HUES64 (cell line): ENCODE measurements at regions not wholly inside any gene's neighbourhood (a gene's known extent, or its start where the extent isn't known, plus 50 kb on each side); places are given as distances from the start of the nearest gene placed in this dataset.

Experiments used
- H3K27ac ChIP-seq: 2 replicates; pipeline ENCODE4 v1.7.0; 2013; ENCODE audit warnings: low read depth, low read length, inconsistent platforms
- H3K27me3 ChIP-seq: 2 replicates; pipeline ENCODE4 v1.6.1; 2013; ENCODE audit warnings: mild to moderate bottlenecking, low read length; ENCODE audit not compliant: insufficient read depth
- H3K36me3 ChIP-seq: 2 replicates; pipeline ENCODE4 v1.6.1; 2013; ENCODE audit warnings: mild to moderate bottlenecking, low read length; ENCODE audit not compliant: insufficient read depth
- H3K4me1 ChIP-seq: 2 replicates; pipeline ENCODE4 v1.6.1; 2013; ENCODE audit warnings: mild to moderate bottlenecking, low read length, moderate library complexity; ENCODE audit not compliant: insufficient read depth
- H3K4me3 ChIP-seq: 2 replicates; pipeline ENCODE4 v1.5.1; 2013; ENCODE audit warnings: mild to moderate bottlenecking, low read length, moderate library complexity
- H3K9ac ChIP-seq: 2 replicates; pipeline ENCODE4 v1.6.1; 2013; ENCODE audit warnings: mild to moderate bottlenecking, low read depth, low read length
- H3K9me3 ChIP-seq: 2 replicates; pipeline ENCODE4 v1.6.1; 2013; ENCODE audit warnings: low read depth, low read length; ENCODE audit not compliant: insufficient read depth
- WGBS: fragments of 150-250, 120-280 bp; methylation state at CpG from one replicate; pipeline ENCODE4 v1.1.7; 2013; ENCODE audit warnings: missing lambda C conversion rate; 5-methylcytosine and 5-hydroxymethylcytosine counted together

GRCh38 chr2:60400462-60401246 is 152.8 kb downstream of the BCL11A start:
- no peak overlapping the region for H3K9ac ChIP-seq
- H3K4me1 ChIP-seq: peaks cover 7% of the 10 kb centered on the region; the same call in 1 of the 2 replicates
- 95% methylated on average over 7 of the region's 7 CpGs for WGBS
- H3K4me3 ChIP-seq: no peak overlapping the region
- H3K27ac ChIP-seq: no peak overlapping the region
- no peaks in the 10 kb centered on the region for H3K27me3 ChIP-seq
- no peaks in the 10 kb centered on the region for H3K36me3 ChIP-seq
- no peaks in the 10 kb centered on the region for H3K9me3 ChIP-seq

GRCh38 chr2:60394463-60394862 is 159.0 kb downstream of the BCL11A start:
- Histone ChIP-seq H3K4me3 (no peak overlapping the region), H3K4me1 (peaks cover 5% of the 10 kb centered on the region; the same call in 1 of the 2 replicates), H3K9ac (no peak overlapping the region), H3K9me3 (no peaks in the 10 kb centered on the region), H3K27me3 (no peaks in the 10 kb centered on the region), H3K27ac (no peak overlapping the region), H3K36me3 (no peaks in the 10 kb centered on the region)
- WGBS: 86% methylated on average over 1 of the region's 2 CpGs

- Histone ChIP-seq H3K27ac (no peak overlapping the region), H3K9me3 (no peaks in the 10 kb centered on the region), H3K9ac (no peak overlapping the region), H3K4me1 (peaks cover 5% of the 10 kb centered on the region; the same call in 1 of the 2 replicates), H3K36me3 (no peaks in the 10 kb centered on the region), H3K4me3 (no peak overlapping the region), H3K27me3 (no peaks in the 10 kb centered on the region)
- WGBS: 88% methylated on average over 7 of the region's 7 CpGs
These were observed 161.6 kb downstream of the BCL11A start for GRCh38 chr2:60391649-60392375.

GRCh38 chr2:60391230-60391629 is 162.2 kb downstream of the BCL11A start:
- no peaks in the 10 kb centered on the region for H3K9me3 ChIP-seq
- H3K4me1 ChIP-seq: peaks cover 5% of the 10 kb centered on the region; the same call in 1 of the 2 replicates
- H3K4me3 ChIP-seq: no peak overlapping the region
- WGBS: 90% methylated on average over 6 of the region's 6 CpGs
- H3K27me3 ChIP-seq: no peaks in the 10 kb centered on the region
- no peak overlapping the region for H3K9ac ChIP-seq
- H3K36me3 ChIP-seq: no peaks in the 10 kb centered on the region
- H3K27ac ChIP-seq: no peak overlapping the region

GRCh38 chr2:60386436-60386835 is 167.0 kb downstream of the BCL11A start:
- no peak overlapping the region for H3K9ac ChIP-seq
- H3K4me1 ChIP-seq: peaks cover 9% of the 10 kb centered on the region
- no peaks in the 10 kb centered on the region for H3K36me3 ChIP-seq
- no peaks in the 10 kb centered on the region for H3K9me3 ChIP-seq
- 100% methylated on average over 2 of the region's 2 CpGs for WGBS
- no peak overlapping the region for H3K4me3 ChIP-seq
- H3K27me3 ChIP-seq: no peaks in the 10 kb centered on the region
- no peak overlapping the region for H3K27ac ChIP-seq

GRCh38 chr2:60385648-60386047 is 167.8 kb downstream of the BCL11A start:
- no peak overlapping the region for H3K4me3 ChIP-seq
- H3K27ac ChIP-seq: no peak overlapping the region
- H3K9me3 ChIP-seq: no peaks in the 10 kb centered on the region
- H3K27me3 ChIP-seq: no peaks in the 10 kb centered on the region
- H3K9ac ChIP-seq: no peak overlapping the region
- no peaks in the 10 kb centered on the region for H3K36me3 ChIP-seq
- peaks cover 9% of the 10 kb centered on the region for H3K4me1 ChIP-seq
- 97% methylated on average over 5 of the region's 5 CpGs for WGBS

- Histone ChIP-seq H3K9ac (no peak overlapping the region), H3K4me1 (peaks cover 9% of the 10 kb centered on the region), H3K36me3 (no peaks in the 10 kb centered on the region), H3K27me3 (no peaks in the 10 kb centered on the region), H3K4me3 (no peak overlapping the region), H3K27ac (no peak overlapping the region), H3K9me3 (no peaks in the 10 kb centered on the region)
- WGBS: 73% methylated on average over 6 of the region's 6 CpGs
These were observed 169.9 kb downstream of the BCL11A start for GRCh38 chr2:60383401-60384143.

- peaks cover 12% of the 10 kb centered on the region for H3K4me1 ChIP-seq
- no peak overlapping the region for H3K27ac ChIP-seq
- WGBS: 91% methylated on average over 2 of the region's 2 CpGs
- no peak overlapping the region for H3K4me3 ChIP-seq
- no peaks in the 10 kb centered on the region for H3K9me3 ChIP-seq
- H3K9ac ChIP-seq: no peak overlapping the region
- no peaks in the 10 kb centered on the region for H3K36me3 ChIP-seq
- H3K27me3 ChIP-seq: no peaks in the 10 kb centered on the region
These were observed 173.0 kb downstream of the BCL11A start for GRCh38 chr2:60380411-60380810.

GRCh38 chr2:60379684-60380083 is 173.8 kb downstream of the BCL11A start:
- Histone ChIP-seq H3K9ac (no peak overlapping the region), H3K4me1 (peaks cover 15% of the 10 kb centered on the region), H3K36me3 (no peaks in the 10 kb centered on the region), H3K4me3 (no peak overlapping the region), H3K27me3 (no peaks in the 10 kb centered on the region), H3K27ac (no peak overlapping the region), H3K9me3 (no peaks in the 10 kb centered on the region)
- 82% methylated on average over 2 of the region's 2 CpGs for WGBS

GRCh38 chr2:60379216-60379615 is 174.2 kb downstream of the BCL11A start:
- Histone ChIP-seq H3K4me1 (peaks cover 15% of the 10 kb centered on the region), H3K9me3 (no peaks in the 10 kb centered on the region), H3K36me3 (no peaks in the 10 kb centered on the region), H3K9ac (no peak overlapping the region), H3K4me3 (no peak overlapping the region), H3K27me3 (no peaks in the 10 kb centered on the region), H3K27ac (no peak overlapping the region)
- 91% methylated on average over 5 of the region's 7 CpGs for WGBS

GRCh38 chr2:60377825-60378224 is 175.6 kb downstream of the BCL11A start:
- Histone ChIP-seq H3K9ac (no peak overlapping the region), H3K36me3 (no peaks in the 10 kb centered on the region), H3K27me3 (no peaks in the 10 kb centered on the region), H3K27ac (no peak overlapping the region), H3K4me3 (no peak overlapping the region), H3K4me1 (0 out of 2 replicates have a peak, but pooled peaks cover 6% of the 10 kb centered on the region), H3K9me3 (no peaks in the 10 kb centered on the region)
- 85% methylated on average over 3 of the region's 3 CpGs for WGBS
